Chondrocyte (in vitro differentiated cells): ENCODE measurements at regions not wholly inside any gene's neighbourhood (a gene's known extent, or its start where the extent isn't known, plus 50 kb on each side); places are given as distances from the start of the nearest gene placed in this dataset.

ENCODE experiments used
- DNase-seq: peaks from one replicate; pipeline ENCODE4 v3.0.0; 2021; ENCODE audit warnings: mixed read lengths, low spot score
- H3K27ac Mint-ChIP-seq: one replicate; pipeline ENCODE4 v1.8.0; 2021; ENCODE audit warnings: mild to moderate bottlenecking, moderate library complexity, mixed read lengths; ENCODE audit not compliant: unreplicated experiment
- H3K27me3 Mint-ChIP-seq: 2 replicates; pipeline ENCODE4 v1.8.0; 2021; ENCODE audit warnings: low read depth, mixed read lengths
- H3K36me3 Mint-ChIP-seq: 2 replicates; pipeline ENCODE4 v1.8.0; 2021; ENCODE audit warnings: low read depth, mixed read lengths
- H3K4me1 Mint-ChIP-seq: 2 replicates; pipeline ENCODE4 v1.8.0; 2021; ENCODE audit warnings: low read depth, mild to moderate bottlenecking, mixed read lengths
- H3K4me3 Mint-ChIP-seq: one replicate; pipeline ENCODE4 v1.8.0; 2021; ENCODE audit warnings: mild to moderate bottlenecking, moderate library complexity, mixed read lengths; ENCODE audit not compliant: unreplicated experiment
- H3K9me3 Mint-ChIP-seq: 2 replicates; pipeline ENCODE4 v1.8.0; 2021; ENCODE audit warnings: low read depth, mixed read lengths
- CTCF ChIP-seq: fragments of 200-600 bp; sonication (generic); IDR thresholded peaks from 2 replicates; pipeline ENCODE4 v1.5.0; 2021; ENCODE audit warnings: antibody characterized with exemption, mild to moderate bottlenecking, moderate library complexity

- peaks cover 10% of the 10 kb centered on the region for H3K4me1 Mint-ChIP-seq
- H3K36me3 Mint-ChIP-seq: no peaks in the 10 kb centered on the region
- H3K4me3 Mint-ChIP-seq: no peak overlapping the region
- H3K9me3 Mint-ChIP-seq: no peaks in the 10 kb centered on the region
- no peak for DNase-seq
- no peak for TF ChIP-seq CTCF
- no peak overlapping the region for H3K27ac Mint-ChIP-seq
- H3K27me3 Mint-ChIP-seq: peaks cover 22% of the 10 kb centered on the region
Observed at GRCh38 chr17:77723071-77723908, 235.2 kb upstream of the TNRC6C start.

- DNase-seq: no peak
- Mint-ChIP-seq H3K4me3 (no peak overlapping the region), H3K4me1 (peaks cover 19% of the 10 kb centered on the region), H3K36me3 (no peaks in the 10 kb centered on the region), H3K9me3 (no peaks in the 10 kb centered on the region), H3K27ac (no peak overlapping the region), H3K27me3 (peaks cover 16% of the 10 kb centered on the region)
- TF ChIP-seq CTCF: no peak
Observed at GRCh38 chr17:77723909-77724875, 234.3 kb upstream of the TNRC6C start.

- peaks cover 16% of the 10 kb centered on the region for H3K27me3 Mint-ChIP-seq
- H3K4me3 Mint-ChIP-seq: no peak overlapping the region
- H3K4me1 Mint-ChIP-seq: peaks cover 27% of the 10 kb centered on the region
- DNase-seq: no peak
- peaks cover 3% of the 10 kb centered on the region for H3K9me3 Mint-ChIP-seq
- TF ChIP-seq CTCF: no peak
- H3K27ac Mint-ChIP-seq: no peak overlapping the region
- no peaks in the 10 kb centered on the region for H3K36me3 Mint-ChIP-seq
Observed at GRCh38 chr17:77724876-77725615, 233.5 kb upstream of the TNRC6C start.

- Mint-ChIP-seq H3K36me3 (peaks cover 4% of the 10 kb centered on the region), H3K27ac (no peak overlapping the region), H3K4me1 (peaks cover 28% of the 10 kb centered on the region), H3K27me3 (peaks cover 14% of the 10 kb centered on the region), H3K9me3 (peaks cover 8% of the 10 kb centered on the region), H3K4me3 (no peak overlapping the region)
- no peak for DNase-seq
- no peak for TF ChIP-seq CTCF
Observed at GRCh38 chr17:77725846-77726245, 232.7 kb upstream of the TNRC6C start.
